IPS DF 6.9 (cell line): ENCODE measurements at regions not wholly inside any gene's neighbourhood (a gene's known extent, or its start where the extent isn't known, plus 50 kb on each side); places are given as distances from the start of the nearest gene placed in this dataset.
"Not testable (repeated sequence)": the region's sequence is repeated elsewhere in the genome, so short reads cannot be mapped to it uniquely, and the experiment has no call there.

Source experiments
- DNase-seq: peaks from one replicate; pipeline ENCODE4 v3.0.0-alpha.2; 2013; ENCODE audit warnings: low read depth, low spot score
- H3K27ac ChIP-seq: one replicate; pipeline ENCODE4 v1.5.1; 2013; ENCODE audit warnings: low read length, control low read depth
- H3K27me3 ChIP-seq: 2 replicates; pipeline ENCODE4 v1.6.1; 2013; ENCODE audit warnings: mild to moderate bottlenecking, low read length; ENCODE audit not compliant: control insufficient read depth, insufficient read depth
- H3K36me3 ChIP-seq: 2 replicates; pipeline ENCODE4 v1.6.1; 2013; ENCODE audit warnings: low read length; ENCODE audit not compliant: control insufficient read depth, insufficient read depth
- H3K4me1 ChIP-seq: 2 replicates; pipeline ENCODE4 v1.6.1; 2013; ENCODE audit warnings: low read length; ENCODE audit not compliant: control insufficient read depth, insufficient read depth
- H3K4me3 ChIP-seq: 2 replicates; pipeline ENCODE4 v1.5.1; 2013; ENCODE audit warnings: mild to moderate bottlenecking, low read length
- H3K9me3 ChIP-seq: 2 replicates; pipeline ENCODE4 v1.6.1; 2013; ENCODE audit warnings: low read length, inconsistent platforms; ENCODE audit not compliant: control insufficient read depth, insufficient read depth
- WGBS: extraction: QIAGEN DNeasy Blood & Tissue Kit; methylation state at CpG from one replicate; pipeline ENCODE4 v1.1.7; 2013; ENCODE audit warnings: mixed read lengths, missing lambda C conversion rate; ENCODE audit not compliant: insufficient read length, insufficient coverage; 5-methylcytosine and 5-hydroxymethylcytosine counted together

DNA sequence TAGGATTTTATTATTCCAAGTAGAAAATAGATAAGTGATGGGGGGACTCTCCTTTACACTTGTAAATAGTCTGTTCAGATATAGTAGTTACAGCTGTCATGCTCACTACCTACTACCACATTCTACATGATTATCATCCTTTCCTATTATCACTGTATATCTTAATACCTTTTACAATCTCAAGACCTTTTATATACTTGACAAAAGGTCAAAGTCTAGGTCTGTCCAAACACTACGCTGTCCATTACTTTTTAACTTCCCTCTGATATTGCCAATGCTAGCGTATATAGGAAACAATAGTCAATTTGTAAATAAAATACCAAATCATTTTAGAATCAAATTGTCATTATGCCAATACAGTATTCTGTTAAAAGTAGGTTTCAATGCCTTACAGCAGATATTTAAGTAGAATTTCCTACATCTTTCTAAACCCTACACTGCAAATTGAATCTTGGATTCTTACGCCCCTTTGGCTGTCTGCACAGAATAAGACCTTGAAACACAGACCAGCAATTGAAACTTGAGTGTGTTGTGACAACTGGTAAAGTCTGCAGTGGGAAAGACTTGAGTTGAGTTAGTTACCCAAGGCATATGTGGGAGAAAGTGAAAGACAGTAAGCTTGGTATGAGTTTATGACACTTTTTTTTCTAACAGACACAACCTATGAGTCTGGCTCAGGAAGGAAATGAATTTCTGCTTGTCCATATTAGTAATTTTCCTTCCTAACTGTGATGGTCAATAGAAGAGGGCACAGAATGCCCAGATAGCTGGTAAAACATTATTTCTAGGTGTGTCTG is 827.6 kb upstream of the ACO1 start:
- H3K4me3 ChIP-seq = no peak overlapping the region
- H3K9me3 ChIP-seq = no peaks in the 10 kb centered on the region
- no CpG with 5 or more reads among the region's 3 CpGs for WGBS
- no peak overlapping the region for H3K27ac ChIP-seq
- no peaks in the 10 kb centered on the region for H3K27me3 ChIP-seq
- H3K36me3 ChIP-seq = no peaks in the 10 kb centered on the region
- no peak for DNase-seq
- H3K4me1 ChIP-seq = no peaks in the 10 kb centered on the region

DNA sequence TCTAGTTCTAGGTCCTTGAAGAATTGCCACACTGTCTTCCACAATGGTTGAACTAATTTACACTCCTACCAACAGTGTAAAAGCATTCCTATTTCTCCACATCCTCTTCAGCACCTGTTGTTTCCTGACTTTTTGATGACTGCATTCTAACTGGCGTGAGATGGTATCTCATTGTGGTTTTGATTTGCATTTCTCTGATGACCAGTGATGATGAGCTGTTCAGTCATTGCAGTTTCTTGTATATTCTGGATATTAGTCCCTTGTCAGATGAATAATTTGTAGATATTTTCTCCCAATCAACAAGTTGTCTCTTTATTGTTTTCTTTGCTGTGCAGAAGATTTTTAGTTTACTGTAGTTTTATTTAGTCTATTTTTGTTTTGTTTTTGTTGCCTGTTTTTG is 812.3 kb upstream of the ACO1 start:
- not testable (repeated sequence) for H3K27ac ChIP-seq, H3K27me3 ChIP-seq

DNA sequence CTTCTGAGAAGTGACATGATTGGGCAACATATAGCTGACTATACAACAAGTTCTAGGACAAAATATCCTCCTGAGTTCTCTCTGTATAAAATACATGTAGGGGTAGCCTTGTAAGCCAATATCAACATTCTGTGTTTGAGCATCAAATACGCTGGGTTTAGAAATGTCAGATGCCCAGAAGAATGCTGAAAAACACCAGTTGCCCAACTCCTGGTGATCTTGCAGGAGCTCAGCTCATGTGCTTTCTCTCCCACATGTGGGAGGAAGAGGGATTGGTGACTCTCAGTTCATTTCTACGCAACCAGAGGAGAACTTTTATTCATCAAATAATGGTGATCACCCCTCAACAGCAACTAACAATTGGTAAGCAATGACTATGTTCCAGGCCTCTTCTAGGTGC is 810.9 kb upstream of the ACO1 start:
- no CpG with 5 or more reads among the region's 2 CpGs for WGBS
- Histone ChIP-seq H3K4me1 (no peaks in the 10 kb centered on the region), H3K36me3 (no peaks in the 10 kb centered on the region), H3K4me3 (no peak overlapping the region), H3K27ac (no peak overlapping the region), H3K9me3 (no peaks in the 10 kb centered on the region), H3K27me3 (no peaks in the 10 kb centered on the region)
- DNase-seq = no peak

More for the DNA sequence above, 812.3 kb upstream of the ACO1 start:
- no CpG with 5 or more reads among the region's 1 CpG for WGBS
- H3K4me3 ChIP-seq, DNase-seq, H3K4me1 ChIP-seq, H3K9me3 ChIP-seq, H3K36me3 ChIP-seq: not testable (repeated sequence)

DNA sequence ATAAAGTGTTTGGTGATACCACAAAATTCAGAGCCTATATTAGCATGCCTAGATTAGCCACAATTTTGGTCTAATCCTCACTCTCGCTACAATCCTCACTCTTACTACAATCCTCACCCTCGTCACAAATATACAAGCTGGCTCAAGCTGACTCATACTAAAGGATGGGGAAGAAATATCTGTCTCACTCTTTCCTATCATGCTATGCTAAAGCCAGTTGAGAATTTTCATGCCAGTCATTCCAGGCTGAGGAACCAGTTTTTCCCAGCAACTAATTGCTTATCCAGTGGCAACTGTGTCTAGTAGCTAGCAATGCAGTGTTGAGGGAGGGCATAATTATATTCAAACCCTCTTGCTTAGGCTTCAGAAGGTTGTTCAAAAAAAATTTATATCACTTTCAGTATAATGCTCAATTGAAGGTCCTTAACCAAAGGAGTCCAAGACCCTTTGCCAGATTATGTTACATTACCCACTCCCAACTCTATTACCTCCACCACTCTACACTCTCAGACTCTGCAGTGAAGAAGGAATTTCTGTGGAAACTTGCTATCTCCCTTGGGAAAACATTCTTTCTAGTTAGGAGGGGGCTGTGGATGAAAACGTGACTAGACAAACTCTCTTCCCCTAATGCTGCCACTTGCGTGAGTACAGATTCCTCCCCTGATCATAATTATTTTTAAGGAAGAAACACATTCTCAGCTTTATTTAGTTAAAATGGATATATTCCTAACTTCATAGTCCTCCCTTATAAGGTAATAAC is 810.3 kb upstream of the ACO1 start:
- Histone ChIP-seq H3K27ac (no peak overlapping the region), H3K36me3 (no peaks in the 10 kb centered on the region), H3K4me1 (no peaks in the 10 kb centered on the region), H3K4me3 (no peak overlapping the region), H3K9me3 (no peaks in the 10 kb centered on the region), H3K27me3 (no peaks in the 10 kb centered on the region)
- 100% methylated on average over 2 of the region's 4 CpGs for WGBS
- DNase-seq = no peak

DNA sequence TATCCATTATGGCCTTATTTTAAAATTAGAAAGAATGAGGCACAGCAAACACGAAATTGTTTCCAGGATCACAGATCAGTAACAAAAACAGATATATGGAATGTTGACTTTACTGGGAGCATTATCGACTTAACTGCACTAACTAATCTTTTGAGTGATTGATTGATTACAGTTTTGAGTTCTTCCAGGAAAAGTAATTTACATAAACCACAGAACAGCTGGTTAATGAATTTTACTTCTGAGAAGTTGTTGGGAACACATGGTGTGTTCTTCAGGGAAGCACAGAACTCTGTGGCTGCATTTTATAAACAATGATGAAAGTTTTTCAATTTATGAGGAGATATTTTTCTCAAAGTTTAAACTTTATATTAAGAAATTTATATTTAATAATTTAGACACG is 802.4 kb upstream of the ACO1 start:
- H3K36me3 ChIP-seq = no peaks in the 10 kb centered on the region
- H3K27ac ChIP-seq = no peak overlapping the region
- H3K9me3 ChIP-seq = no peaks in the 10 kb centered on the region
- no peaks in the 10 kb centered on the region for H3K4me1 ChIP-seq
- H3K4me3 ChIP-seq = no peak overlapping the region
- WGBS = no CpG with 5 or more reads among the region's 3 CpGs
- no peak for DNase-seq
- H3K27me3 ChIP-seq = no peaks in the 10 kb centered on the region

DNA sequence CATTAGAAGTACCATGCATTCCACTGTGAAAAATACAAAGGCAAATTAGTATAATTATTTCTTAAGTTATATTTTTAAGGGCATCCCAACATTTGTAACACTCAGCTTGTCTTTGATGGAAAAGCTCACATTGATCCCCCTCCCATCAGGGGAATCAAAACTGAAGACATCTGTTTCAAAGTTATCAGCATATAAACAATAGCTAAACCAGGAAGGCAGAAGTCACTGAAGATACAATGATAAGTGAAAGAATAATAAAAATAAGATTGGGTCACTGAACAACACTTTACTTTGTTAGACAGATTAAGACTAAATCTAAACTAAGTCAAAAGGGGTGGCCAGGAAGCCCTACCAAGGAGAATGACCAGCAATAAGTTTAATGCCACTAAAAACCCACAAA is 801.9 kb upstream of the ACO1 start:
- Histone ChIP-seq H3K36me3 (no peaks in the 10 kb centered on the region), H3K27me3 (no peaks in the 10 kb centered on the region), H3K27ac (no peak overlapping the region), H3K9me3 (no peaks in the 10 kb centered on the region), H3K4me3 (no peak overlapping the region), H3K4me1 (no peaks in the 10 kb centered on the region)
- no peak for DNase-seq

DNA sequence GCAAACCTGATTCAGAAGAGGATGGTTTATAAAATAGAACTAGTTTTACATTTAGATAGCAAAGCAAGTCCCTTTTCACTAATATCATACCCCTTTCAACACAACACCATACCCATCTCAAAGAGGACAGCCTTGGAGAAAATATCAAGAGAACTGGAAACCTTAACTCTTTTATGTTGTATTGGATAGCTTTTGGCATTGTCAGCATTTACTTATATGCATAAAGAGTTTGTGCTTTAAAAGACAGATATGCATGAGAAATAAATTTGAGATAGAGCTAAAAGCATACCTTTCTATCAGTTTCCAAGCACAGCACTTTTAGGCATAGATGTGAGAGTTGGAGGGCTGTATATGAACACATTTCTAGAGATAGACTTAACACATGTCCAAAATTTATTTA is 799.3 kb upstream of the ACO1 start:
- Histone ChIP-seq H3K4me1 (no peaks in the 10 kb centered on the region), H3K27me3 (no peaks in the 10 kb centered on the region), H3K27ac (no peak overlapping the region), H3K4me3 (no peak overlapping the region), H3K36me3 (no peaks in the 10 kb centered on the region), H3K9me3 (no peaks in the 10 kb centered on the region)
- DNase-seq = no peak

DNA sequence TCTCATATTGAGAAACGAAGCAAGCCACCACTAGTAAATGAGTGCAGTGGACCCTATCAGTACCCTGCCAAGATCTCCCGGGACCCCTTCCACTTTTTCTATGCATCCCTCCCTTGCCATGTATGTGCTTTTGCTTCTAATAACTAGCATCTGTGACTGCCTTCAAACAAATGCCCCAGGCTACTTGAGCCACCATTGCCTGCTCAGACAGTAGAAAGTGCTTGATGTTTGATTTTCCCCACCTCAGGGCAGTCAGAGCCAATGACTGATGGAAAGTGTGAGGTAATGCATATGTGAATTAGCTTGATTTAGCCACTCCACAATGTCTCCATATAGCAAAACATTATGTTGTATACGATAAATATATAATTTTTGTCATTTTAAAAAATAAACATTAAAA is 797.3 kb upstream of the ACO1 start:
- no peaks in the 10 kb centered on the region for H3K4me1 ChIP-seq
- DNase-seq = no peak
- H3K27me3 ChIP-seq = no peaks in the 10 kb centered on the region
- no peak overlapping the region for H3K27ac ChIP-seq
- no peaks in the 10 kb centered on the region for H3K9me3 ChIP-seq
- H3K36me3 ChIP-seq = no peaks in the 10 kb centered on the region
- no CpG with 5 or more reads among the region's 3 CpGs for WGBS
- no peak overlapping the region for H3K4me3 ChIP-seq

DNA sequence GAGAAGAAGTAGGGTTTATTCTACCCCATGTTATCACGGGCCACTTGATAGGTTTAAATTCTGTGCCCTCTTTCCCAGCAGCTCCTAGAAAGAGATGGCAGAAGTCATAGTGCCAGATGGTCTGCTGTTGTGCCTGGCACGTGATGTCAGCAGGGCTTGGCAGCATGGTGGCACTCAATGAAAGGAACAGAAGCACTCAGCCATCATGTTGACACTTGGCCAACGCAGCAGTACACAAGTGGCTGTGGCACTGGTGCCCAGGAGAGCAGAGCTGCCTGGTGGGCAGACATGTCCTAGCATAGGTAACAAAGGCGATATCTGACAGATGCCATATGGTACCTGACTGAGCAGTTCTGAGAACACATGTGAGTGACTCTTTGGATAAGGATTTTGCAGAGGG is 796.4 kb upstream of the ACO1 start:
- no CpG with 5 or more reads among the region's 4 CpGs for WGBS

DNA sequence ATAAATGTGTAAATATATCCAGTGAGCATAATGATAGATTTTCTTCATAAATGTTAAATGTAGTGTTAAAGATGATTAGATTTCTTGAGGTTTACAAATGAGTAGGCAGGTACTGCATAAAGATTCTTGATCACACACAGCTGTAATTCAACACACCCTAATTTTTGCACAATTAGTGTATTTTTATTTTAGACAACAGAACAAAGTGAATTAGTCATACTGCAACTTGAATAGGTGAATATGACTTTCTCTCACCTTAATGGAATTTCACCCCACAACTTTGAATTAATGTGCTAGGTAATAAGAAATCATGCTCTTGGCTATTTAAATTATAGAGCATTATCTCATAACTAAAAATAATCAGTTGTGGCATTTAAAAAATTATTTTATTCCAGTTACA is 795.7 kb upstream of the ACO1 start:
- H3K27ac ChIP-seq = no peak overlapping the region
- no peak for DNase-seq

More for the DNA sequence above, 796.4 kb upstream of the ACO1 start:
- Histone ChIP-seq H3K4me3 (no peak overlapping the region), H3K9me3 (no peaks in the 10 kb centered on the region), H3K27ac (no peak overlapping the region), H3K4me1 (no peaks in the 10 kb centered on the region), H3K27me3 (no peaks in the 10 kb centered on the region), H3K36me3 (no peaks in the 10 kb centered on the region)
- no peak for DNase-seq

DNA sequence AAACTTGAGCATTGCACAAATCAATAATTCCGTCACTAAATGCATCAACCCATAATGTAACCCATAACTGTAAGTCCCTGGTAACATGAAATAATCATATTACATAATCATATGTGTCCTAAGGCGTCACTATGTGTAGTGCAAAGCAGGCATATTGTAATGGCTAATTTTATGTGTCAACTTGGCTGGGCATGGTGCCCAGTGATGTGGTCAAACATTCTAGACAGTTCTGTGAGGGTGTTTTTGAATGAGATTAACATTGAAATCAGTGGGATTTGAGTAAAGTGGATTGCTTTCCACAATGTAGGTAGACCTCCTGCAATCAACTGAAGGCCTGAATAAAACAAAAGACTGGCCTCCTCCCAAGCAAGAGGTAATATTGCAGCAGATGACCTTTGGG is 794.4 kb upstream of the ACO1 start:
- DNase-seq = no peak
- H3K36me3 ChIP-seq = no peaks in the 10 kb centered on the region
- no peak overlapping the region for H3K27ac ChIP-seq
- H3K9me3 ChIP-seq = no peaks in the 10 kb centered on the region
- no peaks in the 10 kb centered on the region for H3K27me3 ChIP-seq
- no CpG with 5 or more reads among the region's 2 CpGs for WGBS
- H3K4me3 ChIP-seq = no peak overlapping the region
- no peaks in the 10 kb centered on the region for H3K4me1 ChIP-seq

More for the DNA sequence above, 795.7 kb upstream of the ACO1 start:
- no peak overlapping the region for H3K4me3 ChIP-seq
- no peaks in the 10 kb centered on the region for H3K27me3 ChIP-seq
- no peaks in the 10 kb centered on the region for H3K36me3 ChIP-seq
- H3K4me1 ChIP-seq = no peaks in the 10 kb centered on the region
- H3K9me3 ChIP-seq = no peaks in the 10 kb centered on the region
